SK-N-SH treated with all-trans-retinoic acid at 6 μM for 48 hours (cell line): ENCODE measurements at regions not wholly inside any gene's neighbourhood (a gene's known extent, or its start where the extent isn't known, plus 50 kb on each side); places are given as distances from the start of the nearest gene placed in this dataset.

Source experiments
- ARNTL ChIP-seq: fragments of 450-650 bp; formaldehyde crosslinking; IDR thresholded peaks from 2 replicates; pipeline ENCODE4 v1.5.0; 2020; ENCODE audit warnings: low read depth, mild to moderate bottlenecking, moderate library complexity, borderline replicate concordance
- BACH2 ChIP-seq: fragments of 250-450 bp; sonication (Bioruptor Pico); IDR thresholded peaks from 2 replicates; pipeline ENCODE4 v1.9.0; 2021; ENCODE audit warnings: mild to moderate bottlenecking, borderline replicate concordance
- CSDC2 ChIP-seq: fragments of 250-450 bp; sonication (Bioruptor Pico); IDR thresholded peaks from 2 replicates; pipeline ENCODE4 v1.5.0; 2020; ENCODE audit warnings: mild to moderate bottlenecking, moderate library complexity
- PATZ1 ChIP-seq: fragments of 250-450 bp; sonication (Bioruptor Pico); IDR thresholded peaks from 2 replicates; pipeline ENCODE4 v1.8.0; 2020; ENCODE audit warnings: mild to moderate bottlenecking, moderate library complexity, borderline replicate concordance
- RARB ChIP-seq: fragments of 250-450 bp; sonication (Bioruptor Pico); IDR thresholded peaks from 2 replicates; pipeline ENCODE4 v1.8.0; 2021; ENCODE audit warnings: mild to moderate bottlenecking, moderate library complexity
- ZFP30 ChIP-seq: fragments of 450-650 bp; formaldehyde crosslinking; IDR thresholded peaks from 2 replicates; pipeline ENCODE4 v1.5.0; 2022; ENCODE audit warnings: mild to moderate bottlenecking, moderate library complexity
- TF ChIP-seq, protein P1 (sequence below): fragments of 250-450 bp; sonication (Bioruptor Pico); IDR thresholded peaks from 2 replicates; pipeline ENCODE4 v1.5.0; 2020; ENCODE audit warnings: mild to moderate bottlenecking, moderate library complexity

GRCh38 chr12:107875786-107876185, 101.3 kb downstream of the ASCL4 start:
- TF ChIP-seq, protein P1, sequence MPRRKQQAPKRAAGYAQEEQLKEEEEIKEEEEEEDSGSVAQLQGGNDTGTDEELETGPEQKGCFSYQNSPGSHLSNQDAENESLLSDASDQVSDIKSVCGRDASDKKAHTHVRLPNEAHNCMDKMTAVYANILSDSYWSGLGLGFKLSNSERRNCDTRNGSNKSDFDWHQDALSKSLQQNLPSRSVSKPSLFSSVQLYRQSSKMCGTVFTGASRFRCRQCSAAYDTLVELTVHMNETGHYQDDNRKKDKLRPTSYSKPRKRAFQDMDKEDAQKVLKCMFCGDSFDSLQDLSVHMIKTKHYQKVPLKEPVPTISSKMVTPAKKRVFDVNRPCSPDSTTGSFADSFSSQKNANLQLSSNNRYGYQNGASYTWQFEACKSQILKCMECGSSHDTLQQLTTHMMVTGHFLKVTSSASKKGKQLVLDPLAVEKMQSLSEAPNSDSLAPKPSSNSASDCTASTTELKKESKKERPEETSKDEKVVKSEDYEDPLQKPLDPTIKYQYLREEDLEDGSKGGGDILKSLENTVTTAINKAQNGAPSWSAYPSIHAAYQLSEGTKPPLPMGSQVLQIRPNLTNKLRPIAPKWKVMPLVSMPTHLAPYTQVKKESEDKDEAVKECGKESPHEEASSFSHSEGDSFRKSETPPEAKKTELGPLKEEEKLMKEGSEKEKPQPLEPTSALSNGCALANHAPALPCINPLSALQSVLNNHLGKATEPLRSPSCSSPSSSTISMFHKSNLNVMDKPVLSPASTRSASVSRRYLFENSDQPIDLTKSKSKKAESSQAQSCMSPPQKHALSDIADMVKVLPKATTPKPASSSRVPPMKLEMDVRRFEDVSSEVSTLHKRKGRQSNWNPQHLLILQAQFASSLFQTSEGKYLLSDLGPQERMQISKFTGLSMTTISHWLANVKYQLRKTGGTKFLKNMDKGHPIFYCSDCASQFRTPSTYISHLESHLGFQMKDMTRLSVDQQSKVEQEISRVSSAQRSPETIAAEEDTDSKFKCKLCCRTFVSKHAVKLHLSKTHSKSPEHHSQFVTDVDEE (CRISPR knock-in tag): no peak
- TF ChIP-seq RARB (CRISPR knock-in tag) (no peak), PATZ1 (CRISPR knock-in tag) (no peak), ARNTL (no peak), CSDC2 (CRISPR knock-in tag) (no peak), ZFP30 (no peak), BACH2 (CRISPR knock-in tag) (no peak)
